ENCODE measurements at regions not wholly inside any gene's neighbourhood (a gene's known extent, or its start where the extent isn't known, plus 50 kb on each side); places are given as distances from the start of the nearest gene placed in this dataset.

GRCh38 chr2:34851804-34852203 lies 1252.7 kb upstream of the FAM98A start (continued):
- no peak for TF ChIP-seq KAT2A (conservative IDR thresholded peaks at IDR 0.05; ENCODE audit: control insufficient read depth, low read depth, low read length)
- no peak for TF ChIP-seq CTCF (IDR thresholded peaks at IDR 0.05 in 2 of 3, conservative IDR thresholded peaks at IDR 0.05 in 1 of 3; ENCODE audit: control insufficient read depth in 2 of 3, extremely low read depth in 1 of 3, insufficient read depth in 1 of 3, low read depth in 3 of 3, low read length in 3 of 3)
- TF ChIP-seq ASH2L (IDR thresholded peaks at IDR 0.05; ENCODE audit: borderline replicate concordance, low read depth): no peak

- Histone ChIP-seq H2AFZ (ENCODE audit: control insufficient read depth, low read depth, low read length) (no peak overlapping the region), H3K79me2 (ENCODE audit: control insufficient read depth, insufficient read depth, low read length) (no peaks in the 10 kb centered on the region), H3K27ac (ENCODE audit: control insufficient read depth, insufficient read depth) (no peak overlapping the region), H3K4me3 (no peak overlapping the region), H3K4me2 (ENCODE audit: control insufficient read depth, insufficient read depth) (no peak overlapping the region), H3K27me3 (replicated peaks in 1 of 2; ENCODE audit: control insufficient read depth in 2 of 2, insufficient read depth in 2 of 2, low read length in 1 of 2) (no peaks in the 10 kb centered on the region), H4K20me1 (ENCODE audit: control insufficient read depth, insufficient read depth) (no peaks in the 10 kb centered on the region), H3K9ac (ENCODE audit: control insufficient read depth, insufficient read depth, low read length) (no peak overlapping the region), H3K36me3 (ENCODE audit: control insufficient read depth in 2 of 2, insufficient read depth in 2 of 2, low read length in 1 of 2) (no peaks in the 10 kb centered on the region), H3K9me3 (replicated peaks; ENCODE audit: control insufficient read depth, insufficient read depth, low read length) (no peaks in the 10 kb centered on the region), H3K4me1 (ENCODE audit: control insufficient read depth, insufficient read depth, low read length) (no peaks in the 10 kb centered on the region)
- ChIA-PET POLR2A (no interaction called here), RAD21 (ENCODE audit: unreplicated experiment) (no interaction called here), CTCF (no interaction called here), SMC1A (ENCODE audit: uncharacterized antibody, unreplicated experiment) (no interaction called here)
- no peak for DNase-seq (ENCODE audit: low read depth, low spot score)
- in situ Hi-C loops (cut with MboI) (no loop called here), intact Hi-C loops (cut with micrococcal nuclease; ENCODE audit: unreplicated experiment) (no loop called here)
- no peak for FAIRE-seq
- WGBS (ENCODE audit: insufficient coverage, insufficient replicate concordance, low lambda C conversion rate, missing lambda C conversion rate): 25% methylated on average over 3 of the region's 3 CpGs
- BruUV-seq (replicated peaks): no TSS peak
- TF ChIP-seq ZNF687 (IDR thresholded peaks at IDR 0.05) (no peak), IRF4 (IDR thresholded peaks at IDR 0.05; ENCODE audit: low read depth, low read length) (no peak), TARDBP (IDR thresholded peaks at IDR 0.05; ENCODE audit: borderline replicate concordance) (no peak), CEBPZ (IDR thresholded peaks at IDR 0.05; ENCODE audit: low read depth, low read length) (no peak), CHD4 (IDR thresholded peaks at IDR 0.05) (no peak), BCL11A (IDR thresholded peaks at IDR 0.05; ENCODE audit: low read depth, low read length) (no peak), POU2F2 (IDR thresholded peaks at IDR 0.05; ENCODE audit: borderline replicate concordance, low read depth, low read length) (no peak), YBX1 (IDR thresholded peaks at IDR 0.05) (no peak), DPF2 (IDR thresholded peaks at IDR 0.05) (no peak), HCFC1 (IDR thresholded peaks at IDR 0.05; ENCODE audit: low read length) (no peak), RELA (IDR thresholded peaks at IDR 0.05; ENCODE audit: borderline replicate concordance, partially characterized antibody) (no peak), RCOR1 (conservative IDR thresholded peaks at IDR 0.05; ENCODE audit: low read depth, low read length) (no peak)
- no peak for ATAC-seq
Observed at GRCh38 chr2:34849827-34850226, 1250.7 kb upstream of the FAM98A start.

All from GM12878 (cell line).